ENCODE measurements at regions not wholly inside any gene's neighbourhood (a gene's known extent, or its start where the extent isn't known, plus 50 kb on each side); places are given as distances from the start of the nearest gene placed in this dataset.
"Not testable (repeated sequence)": the region's sequence is repeated elsewhere in the genome, so short reads cannot be mapped to it uniquely, and the experiment has no call there.

- WGBS (ENCODE audit: insufficient coverage) = under 1% methylated on average over 55 of the region's 91 CpGs
These were observed 67.9 kb upstream of the SPN start for GRCh38 chr16:29594926-29595838.

GRCh38 chr16:29597030-29597429, 66.0 kb upstream of the SPN start:
- H3K4me2 ChIP-seq (replicated peaks; ENCODE audit: low read depth, low read length, poor library complexity, severe bottlenecking); H3K4me3 Mint-ChIP-seq; H3K4me3 ChIP-seq (ENCODE audit: control extremely low read depth in 1 of 5, extremely low read depth in 1 of 5, insufficient read depth in 1 of 5, low read depth in 2 of 5, low read length in 4 of 5); H4K20me1 ChIP-seq (ENCODE audit: control insufficient read depth, insufficient read depth, low read length, poor library complexity, severe bottlenecking); H3K27me3 Mint-ChIP-seq; H3K27me3 ChIP-seq (replicated peaks in 1 of 4; ENCODE audit: control extremely low read depth in 1 of 4, control insufficient read depth in 3 of 4, insufficient read depth in 4 of 4, low read length in 3 of 4); H3K36me3 ChIP-seq (replicated peaks in 1 of 2; ENCODE audit: control extremely low read depth in 1 of 2, control insufficient read depth in 1 of 2, extremely low read depth in 1 of 2, insufficient read depth in 2 of 2, low read length in 1 of 2); H3K27ac ChIP-seq (ENCODE audit: low read length in 2 of 2); H3K9me3 Mint-ChIP-seq (ENCODE audit: insufficient read depth); H2AFZ ChIP-seq (ENCODE audit: insufficient read depth, low read depth, low read length, poor library complexity, severe bottlenecking); DNase-seq; H3K9ac ChIP-seq (ENCODE audit: low read length); H3K9me3 ChIP-seq (ENCODE audit: control extremely low read depth in 1 of 3, control insufficient read depth in 2 of 3, insufficient read depth in 1 of 3, low read length in 2 of 3); POLR2A ChIA-PET; ATAC-seq (ENCODE audit: low read depth); CTCF ChIA-PET: not testable (repeated sequence)
- peaks cover 7 to 30% of the 10 kb centered on the region in 2 donors for H3K4me1 ChIP-seq (ENCODE audit: control insufficient read depth in 2 of 2, insufficient read depth in 2 of 2, low read length in 2 of 2)
- Mint-ChIP-seq H3K27ac (peak overlapping the region; percentile 32), H3K4me1 (peaks cover 32% of the 10 kb centered on the region)
- H3K79me2 ChIP-seq (ENCODE audit: control insufficient read depth, insufficient read depth, low read length) = peaks cover 38% of the 10 kb centered on the region
- 100% methylated on average over 2 of the region's 7 CpGs for WGBS (ENCODE audit: insufficient coverage)
- intact Hi-C loops (cut with micrococcal nuclease) = loop anchor here (10.0 kb wide), 2 partner anchors 218 to 328 kb away; partner anchors contain the start of genes KCTD13, PAGR1 and PRRT2

More at GRCh38 chr16:29594926-29595838, 67.9 kb upstream of the SPN start:
- Histone ChIP-seq H3K4me2 (replicated peaks; ENCODE audit: low read depth, low read length, poor library complexity, severe bottlenecking) (peak overlapping the region; percentile 75), H2AFZ (ENCODE audit: insufficient read depth, low read depth, low read length, poor library complexity, severe bottlenecking) (peak overlapping the region; percentile 70), H3K79me2 (ENCODE audit: control insufficient read depth, insufficient read depth, low read length) (peaks cover 36% of the 10 kb centered on the region), H3K4me3 (ENCODE audit: control extremely low read depth in 1 of 5, extremely low read depth in 1 of 5, insufficient read depth in 1 of 5, low read depth in 2 of 5, low read length in 4 of 5) (peak overlapping the region in 4 of 5 experiments; percentile 65 to 75 (median 69)), H3K4me1 (ENCODE audit: control insufficient read depth in 2 of 2, insufficient read depth in 2 of 2, low read length in 2 of 2) (peaks cover 3 to 23% of the 10 kb centered on the region in 2 donors), H3K9ac (ENCODE audit: low read length) (peak overlapping the region; percentile 70), H3K27ac (ENCODE audit: low read length in 2 of 2) (peak overlapping the region; percentile 82 to 84)
- H3K9me3 Mint-ChIP-seq (ENCODE audit: insufficient read depth); H3K9me3 ChIP-seq (ENCODE audit: control extremely low read depth in 1 of 3, control insufficient read depth in 2 of 3, insufficient read depth in 1 of 3, low read length in 2 of 3); H4K20me1 ChIP-seq (ENCODE audit: control insufficient read depth, insufficient read depth, low read length, poor library complexity, severe bottlenecking); H3K27me3 Mint-ChIP-seq; H3K27me3 ChIP-seq (replicated peaks in 1 of 4; ENCODE audit: control extremely low read depth in 1 of 4, control insufficient read depth in 3 of 4, insufficient read depth in 4 of 4, low read length in 3 of 4); H3K36me3 ChIP-seq (replicated peaks in 1 of 2; ENCODE audit: control extremely low read depth in 1 of 2, control insufficient read depth in 1 of 2, extremely low read depth in 1 of 2, insufficient read depth in 2 of 2, low read length in 1 of 2); CTCF ChIA-PET: not testable (repeated sequence)
- peak; percentile 92 for DNase-seq
- intact Hi-C loops (cut with micrococcal nuclease) = loop anchor here (2.0 to 10.0 kb wide), 3 partner anchors 18 to 330 kb away; partner anchors contain the start of genes KCTD13, PAGR1 and PRRT2
- POLR2A ChIA-PET = interaction anchor here (0.6 to 0.7 kb wide), 2 partner anchors 104 to 511 kb away, joined by 3 to 8 read pairs; no protein-coding TSS in a partner anchor
- H3K4me1 Mint-ChIP-seq = peaks cover 30% of the 10 kb centered on the region
- ATAC-seq (ENCODE audit: low read depth) = peak; percentile 78
- H3K4me3 Mint-ChIP-seq = peak overlapping the region; percentile 86
- H3K27ac Mint-ChIP-seq = peak overlapping the region; percentile 93

GRCh38 chr16:29600111-29601000, 62.7 kb upstream of the SPN start:
- Histone ChIP-seq H3K4me3 (ENCODE audit: control extremely low read depth in 1 of 5, extremely low read depth in 1 of 5, insufficient read depth in 1 of 5, low read depth in 2 of 5, low read length in 4 of 5) (peak overlapping the region in 4 of 5 experiments; percentile 34 to 52 (median 42)), H3K79me2 (ENCODE audit: control insufficient read depth, insufficient read depth, low read length) (peaks cover 43% of the 10 kb centered on the region), H2AFZ (ENCODE audit: insufficient read depth, low read depth, low read length, poor library complexity, severe bottlenecking) (peak overlapping the region; percentile 71), H3K9ac (ENCODE audit: low read length) (peak overlapping the region; percentile 57), H3K4me2 (replicated peaks; ENCODE audit: low read depth, low read length, poor library complexity, severe bottlenecking) (peak overlapping the region; percentile 68), H3K4me1 (ENCODE audit: control insufficient read depth in 2 of 2, insufficient read depth in 2 of 2, low read length in 2 of 2) (peaks cover 7 to 27% of the 10 kb centered on the region in 2 donors), H3K27ac (ENCODE audit: low read length in 2 of 2) (peak overlapping the region; percentile 54 to 57)
- intact Hi-C loops (cut with micrococcal nuclease); H3K27me3 Mint-ChIP-seq; H3K36me3 ChIP-seq (replicated peaks in 1 of 2; ENCODE audit: control extremely low read depth in 1 of 2, control insufficient read depth in 1 of 2, extremely low read depth in 1 of 2, insufficient read depth in 2 of 2, low read length in 1 of 2); H3K9me3 Mint-ChIP-seq (ENCODE audit: insufficient read depth); H4K20me1 ChIP-seq (ENCODE audit: control insufficient read depth, insufficient read depth, low read length, poor library complexity, severe bottlenecking); H3K9me3 ChIP-seq (ENCODE audit: control extremely low read depth in 1 of 3, control insufficient read depth in 2 of 3, insufficient read depth in 1 of 3, low read length in 2 of 3); H3K27me3 ChIP-seq (replicated peaks in 1 of 4; ENCODE audit: control extremely low read depth in 1 of 4, control insufficient read depth in 3 of 4, insufficient read depth in 4 of 4, low read length in 3 of 4): not testable (repeated sequence)
- peak overlapping the region; percentile 86 for H3K27ac Mint-ChIP-seq
- ChIA-PET CTCF (interaction anchor here (1.0 to 1.2 kb wide), 2 partner anchors 43 to 100 kb away, joined by 3 read pairs; no protein-coding TSS in a partner anchor), POLR2A (interaction anchor here (1.1 kb wide), 1 partner anchor 13 kb away, joined by 3 read pairs; no protein-coding TSS in a partner anchor)
- peaks cover 33% of the 10 kb centered on the region for H3K4me1 Mint-ChIP-seq
- peak; percentile 76 for DNase-seq
- peak overlapping the region; percentile 77 for H3K4me3 Mint-ChIP-seq
- WGBS (ENCODE audit: insufficient coverage) = 3% methylated on average over 16 of the region's 26 CpGs
- peak; percentile 57 for ATAC-seq (ENCODE audit: low read depth)

Measured in B cell (primary cell).